ENCODE measurements at regions not wholly inside any gene's neighbourhood (a gene's known extent, or its start where the extent isn't known, plus 50 kb on each side); places are given as distances from the start of the nearest gene placed in this dataset.

DNA sequence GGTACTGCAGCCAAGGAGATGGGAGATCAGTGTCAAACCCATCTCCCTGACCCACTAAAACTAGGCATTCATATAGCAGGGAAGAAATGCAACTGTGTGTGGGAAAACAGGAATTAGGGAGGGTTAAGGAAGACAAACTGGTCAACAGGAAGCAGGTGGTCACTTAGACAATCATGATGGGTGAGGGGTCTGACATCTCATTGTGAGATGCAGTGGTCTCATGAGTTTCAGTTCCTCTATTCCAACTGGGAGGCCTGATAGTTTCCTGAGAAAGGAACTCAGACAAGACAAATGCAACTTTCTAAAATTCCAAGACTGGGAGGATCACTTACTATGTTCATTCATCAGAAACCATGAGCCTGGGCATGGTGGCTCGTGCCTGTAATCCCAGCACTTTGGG lies 361.4 kb upstream of the C16orf82 start:
- Histone ChIP-seq H3K9ac (ENCODE audit: low read length) (no peak overlapping the region), H3K4me1 (ENCODE audit: control insufficient read depth in 1 of 2, insufficient read depth in 2 of 2, low read length in 2 of 2) (no peaks in the 10 kb centered on the region), H3K4me3 (replicated peaks in 1 of 2; ENCODE audit: low read depth in 1 of 2, low read length in 2 of 2) (no peak overlapping the region), H3K79me2 (ENCODE audit: insufficient read depth, low read length) (no peaks in the 10 kb centered on the region), H3K9me2 (ENCODE audit: insufficient read depth) (no peaks in the 10 kb centered on the region), H3K9me3 (ENCODE audit: control insufficient read depth in 1 of 2, insufficient read depth in 1 of 2, low read depth in 1 of 2, low read length in 2 of 2) (no peaks in the 10 kb centered on the region), H3K36me3 (ENCODE audit: control insufficient read depth in 1 of 2, insufficient read depth in 2 of 2, low read length in 2 of 2) (no peaks in the 10 kb centered on the region), H3K27ac (ENCODE audit: low read depth, low read length) (no peak overlapping the region), H4K20me1 (ENCODE audit: insufficient read depth) (no peaks in the 10 kb centered on the region), H3K27me3 (ENCODE audit: insufficient read depth, low read length) (no peaks in the 10 kb centered on the region), H2AFZ (ENCODE audit: low read depth, low read length, poor library complexity, severe bottlenecking) (no peak overlapping the region), H3K4me2 (ENCODE audit: low read length) (no peak overlapping the region)
- no peak for ATAC-seq
- no peak for TF ChIP-seq JUND (IDR thresholded peaks at IDR 0.05)
- no peak for TF ChIP-seq CEBPB (IDR thresholded peaks at IDR 0.05; ENCODE audit: low read depth)
- TF ChIP-seq ZFX (IDR thresholded peaks at IDR 0.05), result no peak
- TF ChIP-seq ZNF274 (IDR thresholded peaks at IDR 0.05; ENCODE audit: low read depth, low read length), result no peak
- no peak for TF ChIP-seq TCF7L2 (IDR thresholded peaks at IDR 0.05; ENCODE audit: borderline replicate concordance, extremely low read depth, insufficient read depth, insufficient read length)
- TF ChIP-seq EZH2phosphoT487 (IDR thresholded peaks at IDR 0.05; ENCODE audit: borderline replicate concordance), result no peak
- TF ChIP-seq, protein P1, sequence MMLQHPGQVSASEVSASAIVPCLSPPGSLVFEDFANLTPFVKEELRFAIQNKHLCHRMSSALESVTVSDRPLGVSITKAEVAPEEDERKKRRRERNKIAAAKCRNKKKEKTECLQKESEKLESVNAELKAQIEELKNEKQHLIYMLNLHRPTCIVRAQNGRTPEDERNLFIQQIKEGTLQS (IDR thresholded peaks at IDR 0.05), result no peak
- no peak for DNase-seq (ENCODE audit: low read depth, low spot score)
- ChIA-PET RAD21 (ENCODE audit: low non-redundant PET in 1 of 2, low total read pairs in 2 of 2, uncharacterized antibody in 2 of 2, unreplicated experiment in 2 of 2) (no interaction called here), CTCF (no interaction called here), POLR2A (no interaction called here)
- intact Hi-C loops (cut with micrococcal nuclease), result no loop called here
- BruUV-seq (replicated peaks), result no TSS peak

DNA sequence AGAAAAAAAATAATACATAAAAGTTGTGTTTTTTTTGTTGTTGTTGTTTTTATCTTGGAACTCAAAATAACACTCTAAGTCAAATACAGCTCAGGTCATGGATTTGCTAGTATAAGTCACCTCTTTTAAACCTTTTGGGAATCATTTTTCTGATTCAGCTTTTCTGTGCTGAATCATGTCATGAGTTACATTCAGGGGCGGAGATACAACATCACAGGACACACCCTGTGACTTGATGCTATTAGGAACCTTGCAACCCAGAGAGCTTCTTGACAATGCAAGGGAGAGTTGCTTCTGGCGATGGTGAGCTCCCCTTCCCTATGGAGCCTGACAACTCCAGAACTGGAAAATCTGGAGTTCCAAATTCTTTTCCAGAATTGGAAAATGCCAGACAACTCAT lies 358.3 kb upstream of the C16orf82 start:
- no TSS peak for BruUV-seq (replicated peaks)
- H3K27ac ChIP-seq (ENCODE audit: low read depth, low read length), result no peak overlapping the region
- no peaks in the 10 kb centered on the region for H3K36me3 ChIP-seq (ENCODE audit: control insufficient read depth in 1 of 2, insufficient read depth in 2 of 2, low read length in 2 of 2)
- no peak overlapping the region for H3K4me3 ChIP-seq (replicated peaks in 1 of 2; ENCODE audit: low read depth in 1 of 2, low read length in 2 of 2)
- no peaks in the 10 kb centered on the region for H3K9me3 ChIP-seq (ENCODE audit: control insufficient read depth in 1 of 2, insufficient read depth in 1 of 2, low read depth in 1 of 2, low read length in 2 of 2)
- H3K9ac ChIP-seq (ENCODE audit: low read length), result no peak overlapping the region
- ChIA-PET RAD21 (ENCODE audit: low non-redundant PET in 1 of 2, low total read pairs in 2 of 2, uncharacterized antibody in 2 of 2, unreplicated experiment in 2 of 2) (no interaction called here), POLR2A (no interaction called here), CTCF (no interaction called here)
- DNase-seq (ENCODE audit: low read depth, low spot score) (no peak), ATAC-seq (no peak)
- no peaks in the 10 kb centered on the region for H3K27me3 ChIP-seq (ENCODE audit: insufficient read depth, low read length)
- no peaks in the 10 kb centered on the region for H3K9me2 ChIP-seq (ENCODE audit: insufficient read depth)
- intact Hi-C loops (cut with micrococcal nuclease), result no loop called here
- H4K20me1 ChIP-seq (ENCODE audit: insufficient read depth), result no peaks in the 10 kb centered on the region
- TF ChIP-seq ELF1 (IDR thresholded peaks at IDR 0.05; ENCODE audit: borderline replicate concordance, low read depth), result no peak
- no peak for TF ChIP-seq FOSL1 (IDR thresholded peaks at IDR 0.05; ENCODE audit: low read depth)
- no peak overlapping the region for H2AFZ ChIP-seq (ENCODE audit: low read depth, low read length, poor library complexity, severe bottlenecking)
- no peak overlapping the region for H3K4me2 ChIP-seq (ENCODE audit: low read length)
- H3K4me1 ChIP-seq (ENCODE audit: control insufficient read depth in 1 of 2, insufficient read depth in 2 of 2, low read length in 2 of 2), result no peaks in the 10 kb centered on the region
- no peaks in the 10 kb centered on the region for H3K79me2 ChIP-seq (ENCODE audit: insufficient read depth, low read length)
